ENCODE measurements at regions not wholly inside any gene's neighbourhood (a gene's known extent, or its start where the extent isn't known, plus 50 kb on each side); places are given as distances from the start of the nearest gene placed in this dataset.

DNA sequence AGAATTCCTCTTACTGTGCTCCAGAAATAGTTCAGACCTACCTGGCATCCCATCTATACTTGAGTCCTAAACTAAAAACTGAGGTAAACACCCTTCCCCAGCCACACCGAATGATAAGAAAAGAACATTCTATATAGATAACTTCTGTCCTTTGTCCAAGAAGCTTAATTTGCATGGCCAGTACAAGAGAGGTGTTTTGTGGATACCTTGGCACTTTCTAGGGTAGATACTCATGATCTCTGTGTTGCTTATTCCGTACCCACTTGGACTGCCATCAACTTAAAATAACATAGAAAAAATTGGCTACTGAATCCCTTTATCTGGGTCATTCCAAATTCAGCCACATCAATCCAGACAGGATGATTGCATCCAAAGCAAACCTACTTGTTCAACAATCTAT, 1050.4 kb downstream of the STIM2 start:
- TF ChIP-seq, protein P1, sequence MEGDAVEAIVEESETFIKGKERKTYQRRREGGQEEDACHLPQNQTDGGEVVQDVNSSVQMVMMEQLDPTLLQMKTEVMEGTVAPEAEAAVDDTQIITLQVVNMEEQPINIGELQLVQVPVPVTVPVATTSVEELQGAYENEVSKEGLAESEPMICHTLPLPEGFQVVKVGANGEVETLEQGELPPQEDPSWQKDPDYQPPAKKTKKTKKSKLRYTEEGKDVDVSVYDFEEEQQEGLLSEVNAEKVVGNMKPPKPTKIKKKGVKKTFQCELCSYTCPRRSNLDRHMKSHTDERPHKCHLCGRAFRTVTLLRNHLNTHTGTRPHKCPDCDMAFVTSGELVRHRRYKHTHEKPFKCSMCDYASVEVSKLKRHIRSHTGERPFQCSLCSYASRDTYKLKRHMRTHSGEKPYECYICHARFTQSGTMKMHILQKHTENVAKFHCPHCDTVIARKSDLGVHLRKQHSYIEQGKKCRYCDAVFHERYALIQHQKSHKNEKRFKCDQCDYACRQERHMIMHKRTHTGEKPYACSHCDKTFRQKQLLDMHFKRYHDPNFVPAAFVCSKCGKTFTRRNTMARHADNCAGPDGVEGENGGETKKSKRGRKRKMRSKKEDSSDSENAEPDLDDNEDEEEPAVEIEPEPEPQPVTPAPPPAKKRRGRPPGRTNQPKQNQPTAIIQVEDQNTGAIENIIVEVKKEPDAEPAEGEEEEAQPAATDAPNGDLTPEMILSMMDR (IDR thresholded peaks at IDR 0.05): no peak
- TF ChIP-seq POLR2A (IDR thresholded peaks at IDR 0.05): no peak

Data from heart left ventricle (tissue), 13 donors.